SKM-1 (cell line): ENCODE measurements at regions not wholly inside any gene's neighbourhood (a gene's known extent, or its start where the extent isn't known, plus 50 kb on each side); places are given as distances from the start of the nearest gene placed in this dataset.

Experiments used
- DNase-seq: peaks from one replicate; lab custom pipeline; 2025; ENCODE audit not compliant: unreplicated experiment; lab: John Stamatoyannopoulos, UW

- DNase-seq, result no peak
These were observed 52.3 kb upstream of the KLHL25 start for GRCh38 chr15:85847031-85847430.

- no peak for DNase-seq
These were observed 55.2 kb upstream of the KLHL25 start for GRCh38 chr15:85849946-85850345.

- no peak for DNase-seq
These were observed 58.2 kb upstream of the KLHL25 start for GRCh38 chr15:85852969-85853368.

- peak; percentile 21 for DNase-seq
These were observed 59.8 kb upstream of the KLHL25 start for GRCh38 chr15:85854345-85855097.

- peak; percentile 64 for DNase-seq
These were observed 64.1 kb upstream of the KLHL25 start for GRCh38 chr15:85858586-85859375.

- no peak for DNase-seq
These were observed 64.9 kb upstream of the KLHL25 start for GRCh38 chr15:85859671-85860070.

GRCh38 chr15:85860394-85861161, 65.9 kb upstream of the KLHL25 start:
- no peak for DNase-seq

GRCh38 chr15:85865070-85865684, 70.5 kb upstream of the KLHL25 start:
- DNase-seq, result no peak

GRCh38 chr15:85867250-85867649, 72.5 kb upstream of the KLHL25 start:
- no peak for DNase-seq

GRCh38 chr15:85869124-85869523, 74.4 kb upstream of the KLHL25 start:
- no peak for DNase-seq

- DNase-seq, result no peak
These were observed 75.7 kb upstream of the KLHL25 start for GRCh38 chr15:85870216-85871014.

GRCh38 chr15:85871545-85871944, 76.8 kb upstream of the KLHL25 start:
- no peak for DNase-seq

- DNase-seq, result no peak
These were observed 77.4 kb upstream of the KLHL25 start for GRCh38 chr15:85872125-85872524.

- DNase-seq, result no peak
These were observed 79.5 kb upstream of the KLHL25 start for GRCh38 chr15:85874236-85874635.

GRCh38 chr15:85875756-85876155, 81.0 kb upstream of the KLHL25 start:
- no peak for DNase-seq

- no peak for DNase-seq
These were observed 84.1 kb upstream of the KLHL25 start for GRCh38 chr15:85878828-85879225.

GRCh38 chr15:85879334-85880163, 84.8 kb upstream of the KLHL25 start:
- no peak for DNase-seq

- no peak for DNase-seq
These were observed 85.9 kb upstream of the KLHL25 start for GRCh38 chr15:85880501-85881190.

- DNase-seq, result no peak
These were observed 91.6 kb upstream of the KLHL25 start for GRCh38 chr15:85886309-85886811.
